ENCODE measurements at regions not wholly inside any gene's neighbourhood (a gene's known extent, or its start where the extent isn't known, plus 50 kb on each side); places are given as distances from the start of the nearest gene placed in this dataset.

DNA sequence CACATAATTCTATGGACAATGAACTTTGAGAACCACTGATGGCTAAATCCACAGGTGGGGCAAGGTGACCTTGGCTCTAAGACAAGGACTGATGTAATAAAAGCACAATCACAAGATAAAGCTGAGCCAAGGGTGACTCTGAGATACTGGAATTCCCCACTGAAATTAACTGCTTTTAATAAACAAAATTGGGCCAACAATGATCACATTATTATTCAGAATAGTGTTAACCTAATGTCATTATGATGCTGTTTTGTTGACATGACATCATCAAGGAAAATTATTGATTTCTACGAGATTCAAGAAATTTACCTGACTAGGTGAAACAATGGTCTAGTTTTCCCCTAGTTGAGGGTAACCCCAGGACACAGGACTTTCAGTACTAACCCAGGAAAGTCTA is 273.7 kb upstream of the NFIA start:
- H3K27ac ChIP-seq (ENCODE audit: low read depth, low read length) = no peak overlapping the region
- no peak overlapping the region for H3K9ac ChIP-seq (ENCODE audit: extremely low read depth, low read length, poor library complexity, severe bottlenecking)

DNA sequence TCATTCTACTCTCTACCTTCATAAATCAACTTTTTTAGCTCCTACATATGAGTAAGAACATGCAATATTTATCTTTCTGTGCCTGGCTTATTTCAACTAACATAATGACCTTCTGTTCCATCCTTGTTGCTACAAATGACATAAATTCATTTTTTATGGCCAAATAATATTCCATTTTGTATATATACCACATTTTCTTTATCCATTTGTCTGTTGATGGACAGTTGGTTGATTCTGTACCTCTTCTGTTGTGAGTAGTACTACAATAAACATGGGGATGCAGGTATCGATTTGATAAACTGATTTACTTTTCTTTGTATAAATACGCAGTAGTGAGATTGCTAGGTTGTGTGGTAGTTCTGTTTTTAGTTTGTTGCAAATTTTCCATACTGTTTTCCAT is 279.5 kb upstream of the NFIA start:
- Mint-ChIP-seq H3K4me1 (no peaks in the 10 kb centered on the region), H3K4me3 (no peak overlapping the region), H3K27me3 (ENCODE audit: insufficient read depth) (no peaks in the 10 kb centered on the region), H3K27ac (no peak overlapping the region), H3K9me3 (peaks cover 13% of the 10 kb centered on the region), H3K36me3 (ENCODE audit: low read depth) (no peaks in the 10 kb centered on the region)
- Histone ChIP-seq H3K36me3 (ENCODE audit: control insufficient read depth, insufficient read depth, low read length) (no peaks in the 10 kb centered on the region), H3K27me3 (ENCODE audit: control insufficient read depth, insufficient read depth, low read length, poor library complexity, severe bottlenecking) (no peaks in the 10 kb centered on the region), H3K27ac (ENCODE audit: low read depth, low read length) (no peak overlapping the region), H3K4me3 (ENCODE audit: low read length) (no peak overlapping the region), H3K4me1 (ENCODE audit: control insufficient read depth, insufficient read depth, low read length) (no peaks in the 10 kb centered on the region), H3K9me3 (ENCODE audit: control insufficient read depth, low read length) (peaks cover 6% of the 10 kb centered on the region), H3K9ac (ENCODE audit: extremely low read depth, low read length, poor library complexity, severe bottlenecking) (no peak overlapping the region)
- DNase-seq = no peak
- WGBS, 2 experiments (ENCODE audit: insufficient coverage in 1 of 2, insufficient read length in 1 of 2) = 86% methylated on average over 2 of the region's 2 CpGs; no CpG with 5 or more reads in 1 of the 2 experiments
- TF ChIP-seq, protein P1, sequence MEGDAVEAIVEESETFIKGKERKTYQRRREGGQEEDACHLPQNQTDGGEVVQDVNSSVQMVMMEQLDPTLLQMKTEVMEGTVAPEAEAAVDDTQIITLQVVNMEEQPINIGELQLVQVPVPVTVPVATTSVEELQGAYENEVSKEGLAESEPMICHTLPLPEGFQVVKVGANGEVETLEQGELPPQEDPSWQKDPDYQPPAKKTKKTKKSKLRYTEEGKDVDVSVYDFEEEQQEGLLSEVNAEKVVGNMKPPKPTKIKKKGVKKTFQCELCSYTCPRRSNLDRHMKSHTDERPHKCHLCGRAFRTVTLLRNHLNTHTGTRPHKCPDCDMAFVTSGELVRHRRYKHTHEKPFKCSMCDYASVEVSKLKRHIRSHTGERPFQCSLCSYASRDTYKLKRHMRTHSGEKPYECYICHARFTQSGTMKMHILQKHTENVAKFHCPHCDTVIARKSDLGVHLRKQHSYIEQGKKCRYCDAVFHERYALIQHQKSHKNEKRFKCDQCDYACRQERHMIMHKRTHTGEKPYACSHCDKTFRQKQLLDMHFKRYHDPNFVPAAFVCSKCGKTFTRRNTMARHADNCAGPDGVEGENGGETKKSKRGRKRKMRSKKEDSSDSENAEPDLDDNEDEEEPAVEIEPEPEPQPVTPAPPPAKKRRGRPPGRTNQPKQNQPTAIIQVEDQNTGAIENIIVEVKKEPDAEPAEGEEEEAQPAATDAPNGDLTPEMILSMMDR (conservative IDR thresholded peaks at IDR 0.05) = no peak

More for the DNA sequence above, 273.7 kb upstream of the NFIA start:
- H3K27me3 Mint-ChIP-seq (ENCODE audit: insufficient read depth) = no peaks in the 10 kb centered on the region
- no peaks in the 10 kb centered on the region for H3K27me3 ChIP-seq (ENCODE audit: control insufficient read depth, insufficient read depth, low read length, poor library complexity, severe bottlenecking)
- DNase-seq = no peak
- no peak overlapping the region for H3K4me3 Mint-ChIP-seq
- H3K36me3 Mint-ChIP-seq (ENCODE audit: low read depth) = no peaks in the 10 kb centered on the region
- no peak overlapping the region for H3K4me3 ChIP-seq (ENCODE audit: low read length)
- no peaks in the 10 kb centered on the region for H3K4me1 ChIP-seq (ENCODE audit: control insufficient read depth, insufficient read depth, low read length)
- no peaks in the 10 kb centered on the region for H3K9me3 ChIP-seq (ENCODE audit: control insufficient read depth, low read length)
- TF ChIP-seq, protein P1 (conservative IDR thresholded peaks at IDR 0.05) = no peak
- peaks cover 16% of the 10 kb centered on the region for H3K9me3 Mint-ChIP-seq
- H3K4me1 Mint-ChIP-seq = no peaks in the 10 kb centered on the region
- WGBS, 2 experiments (ENCODE audit: insufficient coverage in 1 of 2, insufficient read length in 1 of 2) = 85 to 100% methylated on average over 1 of the region's 1 CpG
- no peaks in the 10 kb centered on the region for H3K36me3 ChIP-seq (ENCODE audit: control insufficient read depth, insufficient read depth, low read length)
- no peak overlapping the region for H3K27ac Mint-ChIP-seq

- no peak overlapping the region for H3K4me3 Mint-ChIP-seq
- WGBS, 2 experiments (ENCODE audit: insufficient coverage in 1 of 2, insufficient read length in 1 of 2) = 87% methylated on average over 2 of the region's 2 CpGs; no CpG with 5 or more reads in 1 of the 2 experiments
- Histone ChIP-seq H3K4me1 (ENCODE audit: control insufficient read depth, insufficient read depth, low read length) (no peaks in the 10 kb centered on the region), H3K9ac (ENCODE audit: extremely low read depth, low read length, poor library complexity, severe bottlenecking) (no peak overlapping the region), H3K36me3 (ENCODE audit: control insufficient read depth, insufficient read depth, low read length) (no peaks in the 10 kb centered on the region), H3K27me3 (ENCODE audit: control insufficient read depth, insufficient read depth, low read length, poor library complexity, severe bottlenecking) (no peaks in the 10 kb centered on the region), H3K27ac (ENCODE audit: low read depth, low read length) (no peak overlapping the region), H3K4me3 (ENCODE audit: low read length) (no peak overlapping the region), H3K9me3 (ENCODE audit: control insufficient read depth, low read length) (no peaks in the 10 kb centered on the region)
- TF ChIP-seq, protein P1 (conservative IDR thresholded peaks at IDR 0.05) = no peak
- H3K27ac Mint-ChIP-seq = no peak overlapping the region
- DNase-seq = no peak
- H3K36me3 Mint-ChIP-seq (ENCODE audit: low read depth) = no peaks in the 10 kb centered on the region
- no peaks in the 10 kb centered on the region for H3K9me3 Mint-ChIP-seq
- H3K4me1 Mint-ChIP-seq = no peaks in the 10 kb centered on the region
- no peaks in the 10 kb centered on the region for H3K27me3 Mint-ChIP-seq (ENCODE audit: insufficient read depth)
These were observed 285.0 kb upstream of the NFIA start for GRCh38 chr1:60797351-60797750.
